ENCODE measurements at regions not wholly inside any gene's neighbourhood (a gene's known extent, or its start where the extent isn't known, plus 50 kb on each side); places are given as distances from the start of the nearest gene placed in this dataset.

DNA sequence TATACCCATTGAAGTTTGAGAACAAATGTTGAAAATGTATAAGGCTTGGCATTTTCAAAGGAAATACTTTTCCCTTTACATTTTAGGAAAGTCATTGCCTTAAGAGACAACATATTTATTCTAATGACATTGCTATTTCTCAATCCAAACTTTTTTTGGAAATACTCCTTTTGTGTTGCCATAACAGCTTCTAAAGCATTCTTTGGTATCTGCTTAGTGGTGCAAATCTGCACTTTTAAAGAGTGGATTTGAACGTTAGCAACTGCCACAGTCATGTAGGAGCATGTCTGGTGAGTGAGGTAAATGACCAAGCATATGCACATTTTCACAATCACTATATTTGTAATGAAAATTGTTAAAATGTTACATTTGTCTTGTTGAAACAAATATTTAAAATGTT lies 124.4 kb upstream of the GORAB start:
- TF ChIP-seq EZH2 (IDR thresholded peaks at IDR 0.05; ENCODE audit: low read length) (no peak), CTCF (optimal IDR thresholded peaks at IDR 0.05 in 1 of 3, IDR thresholded peaks at IDR 0.05 in 1 of 3, conservative IDR thresholded peaks at IDR 0.05 in 1 of 3; ENCODE audit: extremely low read depth in 1 of 3, insufficient read depth in 2 of 3, low read length in 3 of 3) (no peak)

Measured in keratinocyte (primary cell).